CD4-positive, alpha-beta T cell treated with Interleukin-17A for 1 hour (primary cell): ENCODE measurements at regions not wholly inside any gene's neighbourhood (a gene's known extent, or its start where the extent isn't known, plus 50 kb on each side); places are given as distances from the start of the nearest gene placed in this dataset.
"Not testable (repeated sequence)": the region's sequence is repeated elsewhere in the genome, so short reads cannot be mapped to it uniquely, and the experiment has no call there.

Experiments
- DNase-seq: peaks from one replicate; pipeline ENCODE4 v3.0.0-alpha.2; 2020

- DNase-seq, result no peak
These were observed 138.3 kb downstream of the CCDC71L start for GRCh38 chr7:106522696-106523095.

GRCh38 chr7:106521541-106521940 is 139.4 kb downstream of the CCDC71L start:
- no peak for DNase-seq

DNA sequence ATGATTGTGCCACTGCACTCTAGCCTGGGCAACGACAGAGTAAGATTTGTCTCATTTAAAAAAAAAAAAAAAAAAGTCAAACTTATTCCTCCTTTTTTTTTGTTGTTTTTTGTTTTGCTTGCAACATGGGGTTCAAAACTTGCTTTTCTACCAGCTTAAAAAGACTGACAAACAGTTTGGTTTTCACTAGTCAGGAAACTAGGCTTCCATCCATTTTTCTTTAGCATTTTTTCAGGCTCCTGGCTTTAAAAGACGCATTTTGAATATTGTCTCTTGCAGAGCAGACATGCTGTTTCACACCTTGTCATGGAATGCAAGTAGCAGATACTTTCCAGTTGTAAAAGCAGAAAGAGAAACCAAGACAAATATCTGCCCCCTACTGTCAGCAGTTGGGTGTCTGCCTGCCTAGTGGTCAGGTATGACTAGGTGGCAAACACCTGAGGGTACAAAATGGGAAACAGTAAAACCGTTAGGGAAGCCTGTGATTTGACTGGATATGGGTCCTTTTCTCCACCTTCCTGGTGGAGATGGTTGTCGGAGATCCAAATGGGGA is 139.9 kb downstream of the CCDC71L start:
- no peak for DNase-seq

DNA sequence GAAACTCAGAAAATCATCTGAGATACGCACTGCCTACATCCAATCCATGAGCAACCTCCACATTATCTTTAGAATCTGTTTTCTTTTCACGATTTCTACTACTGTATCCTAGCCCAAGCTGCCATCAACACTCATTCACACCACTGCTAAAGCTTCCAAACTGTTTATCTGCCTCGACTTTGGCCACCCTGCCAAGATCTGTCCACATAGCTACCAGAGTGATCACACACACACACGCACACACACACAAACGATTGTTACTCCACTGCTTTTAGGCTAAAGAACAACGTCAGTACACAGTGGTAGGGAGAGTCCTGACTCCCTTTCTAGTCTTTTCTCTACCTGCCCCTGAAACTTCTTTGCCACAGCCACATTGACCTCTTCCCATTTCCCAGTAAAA is 142.0 kb downstream of the CCDC71L start:
- no peak for DNase-seq

GRCh38 chr7:106518239-106518638 is 142.7 kb downstream of the CCDC71L start:
- DNase-seq, result no peak

DNA sequence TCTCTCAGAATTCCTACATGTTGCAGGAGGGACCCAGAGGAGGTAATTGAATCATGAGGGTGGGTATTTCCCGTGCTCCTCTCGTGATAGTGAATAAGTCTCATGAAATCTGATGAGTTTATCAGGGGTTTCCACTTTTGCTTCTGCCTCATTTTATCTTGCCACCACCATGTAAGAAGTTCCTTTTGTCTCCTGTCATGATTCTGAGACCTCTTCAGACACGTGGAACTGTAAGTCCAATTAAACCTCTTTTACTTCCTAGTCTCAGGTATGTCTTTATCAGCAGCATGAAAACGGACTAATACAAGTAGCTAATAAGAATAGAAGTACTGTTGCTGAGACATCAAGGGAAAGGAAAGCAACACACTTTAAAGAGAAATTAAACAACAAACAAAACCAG is 143.4 kb downstream of the CCDC71L start:
- DNase-seq, result no peak

DNA sequence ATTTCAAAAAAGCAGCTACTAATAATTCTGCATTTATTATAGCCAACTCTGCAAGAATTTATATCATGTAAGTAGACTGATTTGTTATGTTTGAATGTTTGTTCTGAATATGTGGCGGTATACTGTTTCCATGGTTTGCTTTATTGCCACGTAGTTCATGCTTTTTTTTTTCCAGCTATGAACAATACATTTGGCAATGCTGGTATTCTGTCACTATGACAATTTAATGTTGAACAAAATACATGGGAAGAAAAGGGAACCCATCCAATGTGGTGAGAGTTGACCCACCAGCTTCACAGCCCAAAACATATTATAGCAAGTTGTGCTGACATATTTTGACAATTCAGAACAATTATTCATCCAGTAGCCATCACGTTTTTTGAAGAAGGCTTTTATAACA is 145.6 kb downstream of the CCDC71L start:
- DNase-seq, result no peak

GRCh38 chr7:106514881-106515280 is 146.1 kb downstream of the CCDC71L start:
- no peak for DNase-seq

- DNase-seq, result no peak
These were observed 148.7 kb downstream of the CCDC71L start for GRCh38 chr7:106512217-106512616.

DNA sequence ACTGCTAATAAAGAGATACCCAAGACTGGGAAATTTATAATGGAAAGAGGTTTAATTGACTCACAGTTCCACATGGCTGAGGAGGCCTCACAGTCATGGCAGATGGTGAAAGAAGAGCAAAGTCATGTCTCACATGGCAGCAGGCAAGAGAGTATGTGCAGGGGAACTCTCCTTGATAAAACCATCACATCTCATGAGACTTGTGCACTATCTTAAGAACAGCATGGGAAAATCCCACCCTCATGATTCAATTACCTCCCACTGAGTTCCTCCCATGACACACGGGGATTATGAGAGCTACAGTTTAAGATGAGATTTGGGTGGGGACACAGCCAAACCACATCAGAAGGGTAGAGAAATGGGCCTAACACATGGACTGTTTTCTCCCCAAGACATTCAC is 156.3 kb downstream of the CCDC71L start:
- DNase-seq, result no peak

DNA sequence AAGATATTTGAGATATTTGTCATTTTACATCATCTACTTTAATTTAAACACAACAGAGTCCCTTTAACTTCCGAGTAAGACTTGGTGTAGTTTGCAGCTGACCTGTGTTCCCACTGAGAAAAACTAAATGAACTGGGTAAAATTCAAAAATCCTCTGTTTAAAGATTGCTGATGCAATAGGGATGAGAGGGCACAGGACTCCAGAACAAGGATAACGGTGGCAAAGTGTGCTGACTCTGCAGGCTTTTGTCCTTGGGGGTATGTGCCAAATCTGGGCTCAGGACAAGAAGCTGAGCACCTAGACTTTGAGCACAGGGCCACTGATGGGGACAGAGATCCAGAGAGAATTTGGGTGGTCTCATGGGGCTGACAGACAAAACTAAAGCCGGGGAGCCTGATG is 156.8 kb downstream of the CCDC71L start:
- DNase-seq, result no peak

GRCh38 chr7:106503626-106504025 is 157.3 kb downstream of the CCDC71L start:
- no peak for DNase-seq

DNA sequence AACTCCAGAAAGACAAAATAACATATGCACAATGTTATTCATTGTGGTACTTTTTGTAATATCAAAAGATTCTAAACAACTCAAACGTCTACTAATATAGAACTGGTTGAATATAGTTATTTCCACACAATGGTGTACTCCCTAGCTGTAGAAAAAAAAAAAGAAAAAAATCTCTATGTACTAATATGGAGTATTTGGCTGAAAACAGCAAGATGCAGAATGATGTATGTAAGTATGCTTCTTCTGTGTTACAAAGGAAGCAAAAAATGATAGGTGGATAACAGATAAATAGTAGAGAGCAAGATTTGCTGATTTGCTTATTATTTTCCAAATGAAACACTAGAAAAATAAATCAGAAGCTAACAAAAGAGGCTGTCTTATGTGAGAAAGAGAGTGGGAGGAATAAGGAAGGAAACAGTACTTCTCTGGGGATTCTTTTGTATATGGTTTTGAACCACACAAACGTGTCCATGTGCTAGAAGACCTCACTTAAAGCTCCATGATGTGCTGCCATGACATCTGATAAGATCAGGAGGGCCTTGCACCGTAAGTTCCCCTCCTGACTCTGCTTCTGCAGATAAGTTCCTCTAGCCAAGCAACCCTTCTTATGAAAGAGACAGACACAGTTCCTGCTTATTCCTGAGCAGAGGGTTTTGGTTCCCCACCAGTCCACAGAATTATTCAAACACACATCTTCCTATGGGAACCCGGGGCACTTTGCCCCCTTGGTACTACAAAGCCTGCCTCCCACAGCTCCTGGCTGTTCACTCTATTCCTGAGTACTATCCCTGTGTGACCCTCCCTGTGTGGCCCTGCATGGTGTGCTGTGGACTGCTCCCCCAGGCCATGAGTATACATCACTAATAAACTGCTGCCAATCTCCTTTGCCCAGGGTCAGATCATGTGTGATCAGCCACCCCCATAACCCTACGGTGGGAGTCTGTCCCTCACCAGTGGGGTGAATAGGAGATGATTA is 159.1 kb downstream of the CCDC71L start:
- no peak for DNase-seq

GRCh38 chr7:106499897-106500296 is 161.1 kb downstream of the CCDC71L start:
- DNase-seq, result no peak

GRCh38 chr7:106498005-106498404 is 163.0 kb downstream of the CCDC71L start:
- DNase-seq, result not testable (repeated sequence)

GRCh38 chr7:106493041-106493731 is 167.8 kb downstream of the CCDC71L start:
- DNase-seq, result no peak

GRCh38 chr7:106488465-106488864 is 172.5 kb downstream of the CCDC71L start:
- no peak for DNase-seq

DNA sequence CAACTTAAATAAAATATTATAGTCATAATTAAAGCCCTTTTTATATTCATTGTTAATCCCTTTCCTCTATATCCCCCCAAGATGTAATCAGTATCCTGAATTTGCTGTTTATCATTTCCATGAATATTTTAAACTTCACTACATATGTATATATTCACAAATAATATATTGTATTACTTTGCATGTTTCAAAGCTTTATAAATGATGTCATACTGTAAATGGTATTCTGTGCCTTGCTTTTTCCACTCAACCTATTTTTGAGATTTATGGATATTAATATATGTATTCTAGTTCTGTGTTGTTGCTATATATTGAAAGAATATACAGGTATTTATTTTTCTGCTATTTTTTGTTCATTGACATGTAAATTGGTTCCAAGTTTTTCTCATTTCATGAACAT is 173.1 kb downstream of the CCDC71L start:
- no peak for DNase-seq

DNA sequence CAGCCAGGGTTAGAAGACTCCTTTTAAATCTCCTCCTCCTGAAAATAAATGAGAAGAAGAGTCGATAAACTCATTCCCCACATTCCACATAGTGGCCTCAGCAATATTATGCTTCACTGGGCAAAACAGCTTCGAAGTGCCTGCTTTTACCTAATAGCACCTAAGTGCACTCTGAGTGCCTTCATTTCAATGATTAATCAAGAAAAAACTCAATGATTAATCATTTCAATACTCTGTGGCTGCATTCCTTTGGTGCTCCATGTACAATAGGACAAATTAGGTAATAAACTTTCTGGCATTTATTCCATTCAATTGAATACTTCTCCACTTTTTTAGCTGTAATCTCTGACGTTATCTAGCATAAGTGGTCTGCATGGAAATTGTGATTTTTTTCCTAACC is 174.6 kb downstream of the CCDC71L start:
- no peak for DNase-seq

- DNase-seq, result no peak
These were observed 175.0 kb downstream of the CCDC71L start for GRCh38 chr7:106485919-106486318.

DNA sequence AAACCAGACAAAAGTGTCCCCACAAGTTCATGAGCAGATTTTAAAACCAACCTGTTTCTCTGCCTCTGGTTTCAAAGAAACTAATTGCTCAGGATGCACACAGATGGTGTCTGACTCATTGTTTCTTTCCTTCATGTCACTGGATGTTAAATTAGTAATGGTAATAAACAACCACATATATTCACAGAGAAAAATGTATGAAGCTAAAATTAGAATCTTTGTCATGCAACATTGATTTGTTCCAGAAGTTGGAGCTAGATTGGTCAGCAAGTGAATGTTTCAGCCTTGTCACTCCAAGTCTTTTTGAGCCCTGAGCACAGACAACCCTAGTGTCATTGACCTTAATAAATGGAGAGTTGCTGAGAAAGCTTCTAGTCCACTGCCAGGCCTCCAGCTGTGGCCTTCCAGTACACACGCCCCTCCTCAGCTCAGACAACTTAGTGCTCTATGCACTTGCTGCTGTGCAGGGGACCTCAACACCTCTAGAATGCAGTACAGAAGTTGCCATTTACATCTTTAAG is 175.9 kb downstream of the CCDC71L start:
- no peak for DNase-seq

DNA sequence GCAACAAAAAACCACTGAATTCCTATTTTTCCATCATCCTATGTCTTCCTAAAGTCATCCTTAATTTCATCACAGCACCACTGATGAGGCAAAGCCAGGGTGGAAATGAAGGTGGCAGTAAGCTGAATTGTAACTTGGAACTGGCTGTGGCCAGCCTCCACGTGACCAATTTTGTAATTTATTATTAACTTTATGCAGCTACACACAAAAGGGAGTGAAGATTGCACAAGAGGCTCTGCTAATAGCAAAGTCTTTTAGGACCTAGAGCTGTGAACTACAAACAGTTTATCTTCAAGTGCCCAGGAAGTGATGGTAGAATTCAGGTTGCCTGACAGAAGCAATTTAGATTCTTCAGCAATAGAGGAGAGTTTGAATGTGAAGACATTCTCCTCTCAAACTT is 176.4 kb downstream of the CCDC71L start:
- no peak for DNase-seq

- DNase-seq, result no peak
These were observed 178.9 kb downstream of the CCDC71L start for GRCh38 chr7:106482091-106482490.

GRCh38 chr7:106480616-106481031 is 180.3 kb downstream of the CCDC71L start:
- DNase-seq, result no peak
